ENCODE measurements at regions not wholly inside any gene's neighbourhood (a gene's known extent, or its start where the extent isn't known, plus 50 kb on each side); places are given as distances from the start of the nearest gene placed in this dataset.
A peak's percentile ranks its signal among the peaks of the same experiment; 100 is the strongest.

- no peak for DNase-seq
These were observed 525.9 kb upstream of the TMPO start for GRCh38 chr12:97989366-97989940.

- no peak for DNase-seq
These were observed 520.5 kb upstream of the TMPO start for GRCh38 chr12:97994746-97995484.

GRCh38 chr12:97995559-97995958 is 519.8 kb upstream of the TMPO start:
- DNase-seq = no peak

GRCh38 chr12:98001430-98001829 is 514.0 kb upstream of the TMPO start:
- DNase-seq = no peak

GRCh38 chr12:98002887-98003493 is 512.4 kb upstream of the TMPO start:
- peak; percentile 51 for DNase-seq

- DNase-seq = no peak
These were observed 507.4 kb upstream of the TMPO start for GRCh38 chr12:98007963-98008362.

- no peak for DNase-seq
These were observed 501.8 kb upstream of the TMPO start for GRCh38 chr12:98013560-98013959.

- no peak for DNase-seq
These were observed 496.6 kb upstream of the TMPO start for GRCh38 chr12:98018836-98019235.

- DNase-seq = no peak
These were observed 495.0 kb upstream of the TMPO start for GRCh38 chr12:98020376-98020775.

- no peak for DNase-seq
These were observed 492.4 kb upstream of the TMPO start for GRCh38 chr12:98022961-98023360.

- DNase-seq = no peak
These were observed 477.8 kb upstream of the TMPO start for GRCh38 chr12:98037401-98038140.

- no peak for DNase-seq
These were observed 472.7 kb upstream of the TMPO start for GRCh38 chr12:98042668-98043067.

GRCh38 chr12:98045395-98045794 is 470.0 kb upstream of the TMPO start:
- no peak for DNase-seq

- DNase-seq = no peak
These were observed 467.1 kb upstream of the TMPO start for GRCh38 chr12:98048326-98048725.

- no peak for DNase-seq
These were observed 462.2 kb upstream of the TMPO start for GRCh38 chr12:98053202-98053601.

GRCh38 chr12:98057701-98058100 is 457.7 kb upstream of the TMPO start:
- no peak for DNase-seq

GRCh38 chr12:98058213-98058612 is 457.2 kb upstream of the TMPO start:
- no peak for DNase-seq

- no peak for DNase-seq
These were observed 456.6 kb upstream of the TMPO start for GRCh38 chr12:98058838-98059237.

GRCh38 chr12:98059659-98060343 is 455.6 kb upstream of the TMPO start:
- no peak for DNase-seq

- no peak for DNase-seq
These were observed 455.0 kb upstream of the TMPO start for GRCh38 chr12:98060411-98060810.

GRCh38 chr12:98062464-98063245 is 452.7 kb upstream of the TMPO start:
- DNase-seq = no peak

- no peak for DNase-seq
These were observed 450.9 kb upstream of the TMPO start for GRCh38 chr12:98064501-98064900.
